Neuronal stem cell (in vitro differentiated cells): ENCODE measurements at regions not wholly inside any gene's neighbourhood (a gene's known extent, or its start where the extent isn't known, plus 50 kb on each side); places are given as distances from the start of the nearest gene placed in this dataset.

ENCODE experiments used
- DNase-seq: peaks from one replicate; pipeline ENCODE4 v3.0.0-alpha.2; 2013; ENCODE audit warnings: low spot score
- H2AFZ ChIP-seq: one replicate; pipeline ENCODE4 v1.6.1; 2013; ENCODE audit warnings: mild to moderate bottlenecking, low read length, inconsistent platforms
- H2AK5ac ChIP-seq: 2 replicates; pipeline ENCODE4 v1.6.1; 2013; ENCODE audit warnings: low read depth, mild to moderate bottlenecking, inconsistent platforms, low read length, moderate library complexity, mixed read lengths
- H2BK120ac ChIP-seq: 2 replicates; pipeline ENCODE4 v1.6.1; 2013; ENCODE audit warnings: low read depth, mild to moderate bottlenecking, inconsistent platforms, low read length, moderate library complexity, mixed read lengths
- H2BK12ac ChIP-seq: one replicate; pipeline ENCODE4 v1.6.1; 2013; ENCODE audit warnings: low read length, inconsistent platforms
- H2BK15ac ChIP-seq: 2 replicates; pipeline ENCODE4 v1.6.1; 2013; ENCODE audit warnings: mild to moderate bottlenecking, low read length, inconsistent platforms, mixed read lengths
- H2BK5ac ChIP-seq: one replicate; pipeline ENCODE4 v1.6.1; 2013; ENCODE audit warnings: inconsistent platforms, mild to moderate bottlenecking, low read length, moderate library complexity
- H3K14ac ChIP-seq: one replicate; pipeline ENCODE4 v1.6.1; 2013; ENCODE audit warnings: low read length, inconsistent platforms
- H3K18ac ChIP-seq: 2 replicates; pipeline ENCODE4 v1.6.1; 2013; ENCODE audit warnings: low read length, inconsistent platforms
- H3K23ac ChIP-seq: 2 replicates; pipeline ENCODE4 v1.6.1; 2013; ENCODE audit warnings: low read depth, mild to moderate bottlenecking, mixed read lengths, low read length, inconsistent platforms; ENCODE audit not compliant: poor library complexity
- H3K27ac ChIP-seq: replicated peaks from 3 replicates; pipeline ENCODE4 v1.5.1; 2013; ENCODE audit warnings: low read length, inconsistent platforms
- H3K27me3 ChIP-seq, 3 experiments: 2 replicates each; pipeline ENCODE4 v1.6.1; 2013; ENCODE audit warnings: low read length in 3 of 3, mild to moderate bottlenecking in 2 of 3, inconsistent platforms in 1 of 3, low read depth in 1 of 3, mixed read lengths in 1 of 3, moderate library complexity in 1 of 3; ENCODE audit not compliant: control insufficient read depth in 3 of 3, insufficient read depth in 3 of 3
- H3K36me3 ChIP-seq, 2 donors: replicated peaks in 1 of 2; 2 replicates each; pipeline ENCODE4 v1.6.1; 2013; ENCODE audit warnings: low read length in 2 of 2; ENCODE audit not compliant: control insufficient read depth in 2 of 2, insufficient read depth in 2 of 2
- H3K4ac ChIP-seq: 2 replicates; pipeline ENCODE4 v1.6.1; 2013; ENCODE audit warnings: inconsistent platforms, mild to moderate bottlenecking, low read length, moderate library complexity
- H3K4me1 ChIP-seq, 2 donors: 1 replicate in 1 of 2; 2 replicates in 1 of 2; pipeline ENCODE4 v1.6.1; 2013; ENCODE audit warnings: low read length in 2 of 2, low read depth in 1 of 2; ENCODE audit not compliant: control insufficient read depth in 2 of 2, insufficient read depth in 1 of 2
- H3K4me2 ChIP-seq: one replicate; pipeline ENCODE4 v1.6.1; 2013; ENCODE audit warnings: mild to moderate bottlenecking, low read length, inconsistent platforms; ENCODE audit not compliant: insufficient read depth, poor library complexity, severe bottlenecking
- H3K4me3 ChIP-seq, 2 donors: 2 replicates each; pipeline ENCODE4 v1.5.1; 2013; ENCODE audit warnings: low read length in 2 of 2, mild to moderate bottlenecking in 2 of 2, inconsistent platforms in 1 of 2, moderate library complexity in 1 of 2
- H3K79me1 ChIP-seq: one replicate; pipeline ENCODE4 v1.6.1; 2013; ENCODE audit warnings: low read depth, mild to moderate bottlenecking, inconsistent platforms, low read length, moderate library complexity
- H3K9ac ChIP-seq: one replicate; pipeline ENCODE4 v1.6.1; 2013; ENCODE audit warnings: mild to moderate bottlenecking, low read depth, low read length, inconsistent platforms; ENCODE audit not compliant: poor library complexity
- H3K9me3 ChIP-seq, 2 donors: replicated peaks in 1 of 2; 2 replicates each; pipeline versions ENCODE3 to v1.6.1; 2013; ENCODE audit warnings: low read length in 2 of 2, mild to moderate bottlenecking in 2 of 2, inconsistent platforms in 1 of 2, low read depth in 1 of 2, mixed read lengths in 1 of 2, moderate library complexity in 1 of 2; ENCODE audit not compliant: control insufficient read depth in 2 of 2, insufficient read depth in 1 of 2
- H4K8ac ChIP-seq: one replicate; pipeline ENCODE4 v1.6.1; 2013; ENCODE audit warnings: low read depth, mild to moderate bottlenecking, inconsistent platforms, low read length, moderate library complexity
- H4K91ac ChIP-seq: one replicate; pipeline ENCODE4 v1.6.1; 2013; ENCODE audit warnings: low read length, low read depth, mild to moderate bottlenecking, inconsistent platforms; ENCODE audit not compliant: poor library complexity
- WGBS, 2 donors: extraction: QIAGEN DNeasy Blood & Tissue Kit; methylation state at CpG; one replicate each; pipeline ENCODE4 v1.1.7; 2013; ENCODE audit warnings: missing lambda C conversion rate in 2 of 2, mixed read lengths in 1 of 2; ENCODE audit not compliant: insufficient read length in 2 of 2, insufficient replicate concordance in 1 of 2; ENCODE audit errors: extremely low coverage in 2 of 2; 5-methylcytosine and 5-hydroxymethylcytosine counted together

GRCh38 chr13:61110732-61111131 is 304.9 kb downstream of the PCDH20 start:
- no peak for DNase-seq
- Histone ChIP-seq H3K27ac (no peak overlapping the region), H3K23ac (no peak overlapping the region), H3K14ac (no peak overlapping the region), H2AK5ac (no peak overlapping the region), H3K79me1 (no peaks in the 10 kb centered on the region), H2BK5ac (no peak overlapping the region), H3K36me3 (no peaks in the 10 kb centered on the region), H3K9me3 (no peaks in the 10 kb centered on the region), H4K8ac (no peak overlapping the region), H2AFZ (no peak overlapping the region), H3K9ac (no peak overlapping the region), H3K4me3 (no peak overlapping the region), H3K27me3 (no peaks in the 10 kb centered on the region), H3K4me2 (no peak overlapping the region), H3K4me1 (no peaks in the 10 kb centered on the region), H4K91ac (no peak overlapping the region), H2BK15ac (no peak overlapping the region), H3K4ac (no peak overlapping the region), H2BK120ac (no peak overlapping the region), H2BK12ac (no peak overlapping the region), H3K18ac (no peak overlapping the region)
- WGBS, 2 donors, result no CpG with 5 or more reads among the region's 1 CpG

GRCh38 chr13:61109741-61110140 is 305.9 kb downstream of the PCDH20 start:
- Histone ChIP-seq H4K91ac (no peak overlapping the region), H3K4me1 (no peaks in the 10 kb centered on the region), H3K18ac (no peak overlapping the region), H3K4me3 (no peak overlapping the region), H2BK12ac (no peak overlapping the region), H2BK5ac (no peak overlapping the region), H4K8ac (no peak overlapping the region), H3K4ac (no peak overlapping the region), H3K4me2 (no peak overlapping the region), H2AFZ (no peak overlapping the region), H2BK15ac (no peak overlapping the region), H3K9ac (no peak overlapping the region), H3K36me3 (no peaks in the 10 kb centered on the region), H3K79me1 (no peaks in the 10 kb centered on the region), H3K14ac (no peak overlapping the region), H3K27ac (no peak overlapping the region), H3K23ac (no peak overlapping the region), H2AK5ac (no peak overlapping the region), H2BK120ac (no peak overlapping the region), H3K27me3 (no peaks in the 10 kb centered on the region), H3K9me3 (no peaks in the 10 kb centered on the region)
- no CpG with 5 or more reads among the region's 5 CpGs for WGBS, 2 donors
- DNase-seq, result no peak

- no CpG with 5 or more reads among the region's 2 CpGs for WGBS, 2 donors
- H3K23ac ChIP-seq, result no peak overlapping the region
- no peak overlapping the region for H3K27ac ChIP-seq
- H3K4ac ChIP-seq, result no peak overlapping the region
- H3K4me3 ChIP-seq, result no peak overlapping the region
- no peak overlapping the region for H2BK15ac ChIP-seq
- H3K9me3 ChIP-seq, result no peaks in the 10 kb centered on the region
- H2AK5ac ChIP-seq, result no peak overlapping the region
- no peaks in the 10 kb centered on the region for H3K36me3 ChIP-seq
- no peaks in the 10 kb centered on the region for H3K79me1 ChIP-seq
- no peak overlapping the region for H2BK120ac ChIP-seq
- no peak for DNase-seq
- H3K27me3 ChIP-seq, result no peaks in the 10 kb centered on the region
- H2BK12ac ChIP-seq, result no peak overlapping the region
- no peak overlapping the region for H2BK5ac ChIP-seq
- no peak overlapping the region for H3K9ac ChIP-seq
- H3K18ac ChIP-seq, result no peak overlapping the region
- no peak overlapping the region for H2AFZ ChIP-seq
- H4K8ac ChIP-seq, result no peak overlapping the region
- H3K4me1 ChIP-seq, result no peaks in the 10 kb centered on the region
- H4K91ac ChIP-seq, result no peak overlapping the region
- no peak overlapping the region for H3K14ac ChIP-seq
- H3K4me2 ChIP-seq, result no peak overlapping the region
These were observed 307.7 kb downstream of the PCDH20 start for GRCh38 chr13:61107989-61108388.

GRCh38 chr13:61095885-61096284 is 319.8 kb downstream of the PCDH20 start:
- H2BK12ac ChIP-seq, result no peak overlapping the region
- no peak overlapping the region for H2AFZ ChIP-seq
- no peaks in the 10 kb centered on the region for H3K9me3 ChIP-seq
- H3K4me3 ChIP-seq, result no peak overlapping the region
- no peak overlapping the region for H4K8ac ChIP-seq
- DNase-seq, result no peak
- H2BK120ac ChIP-seq, result no peak overlapping the region
- no peak overlapping the region for H3K9ac ChIP-seq
- no peak overlapping the region for H2AK5ac ChIP-seq
- no peak overlapping the region for H3K14ac ChIP-seq
- H3K4me1 ChIP-seq, result no peaks in the 10 kb centered on the region
- H3K4ac ChIP-seq, result no peak overlapping the region
- no peak overlapping the region for H3K23ac ChIP-seq
- H2BK5ac ChIP-seq, result no peak overlapping the region
- no peaks in the 10 kb centered on the region for H3K79me1 ChIP-seq
- H3K36me3 ChIP-seq, result no peaks in the 10 kb centered on the region
- no peaks in the 10 kb centered on the region for H3K27me3 ChIP-seq
- H3K4me2 ChIP-seq, result no peak overlapping the region
- H3K27ac ChIP-seq, result no peak overlapping the region
- no peak overlapping the region for H2BK15ac ChIP-seq
- no peak overlapping the region for H4K91ac ChIP-seq
- H3K18ac ChIP-seq, result no peak overlapping the region
